ENCODE measurements at regions not wholly inside any gene's neighbourhood (a gene's known extent, or its start where the extent isn't known, plus 50 kb on each side); places are given as distances from the start of the nearest gene placed in this dataset.

- no peak overlapping the region for H3K27ac ChIP-seq
- no peak overlapping the region for H3K4me3 ChIP-seq
- H3K4me1 ChIP-seq: no peaks in the 10 kb centered on the region
- H3K9me3 ChIP-seq: no peaks in the 10 kb centered on the region
- DNase-seq (ENCODE audit: low spot score): no peak
- TF ChIP-seq, protein P1, sequence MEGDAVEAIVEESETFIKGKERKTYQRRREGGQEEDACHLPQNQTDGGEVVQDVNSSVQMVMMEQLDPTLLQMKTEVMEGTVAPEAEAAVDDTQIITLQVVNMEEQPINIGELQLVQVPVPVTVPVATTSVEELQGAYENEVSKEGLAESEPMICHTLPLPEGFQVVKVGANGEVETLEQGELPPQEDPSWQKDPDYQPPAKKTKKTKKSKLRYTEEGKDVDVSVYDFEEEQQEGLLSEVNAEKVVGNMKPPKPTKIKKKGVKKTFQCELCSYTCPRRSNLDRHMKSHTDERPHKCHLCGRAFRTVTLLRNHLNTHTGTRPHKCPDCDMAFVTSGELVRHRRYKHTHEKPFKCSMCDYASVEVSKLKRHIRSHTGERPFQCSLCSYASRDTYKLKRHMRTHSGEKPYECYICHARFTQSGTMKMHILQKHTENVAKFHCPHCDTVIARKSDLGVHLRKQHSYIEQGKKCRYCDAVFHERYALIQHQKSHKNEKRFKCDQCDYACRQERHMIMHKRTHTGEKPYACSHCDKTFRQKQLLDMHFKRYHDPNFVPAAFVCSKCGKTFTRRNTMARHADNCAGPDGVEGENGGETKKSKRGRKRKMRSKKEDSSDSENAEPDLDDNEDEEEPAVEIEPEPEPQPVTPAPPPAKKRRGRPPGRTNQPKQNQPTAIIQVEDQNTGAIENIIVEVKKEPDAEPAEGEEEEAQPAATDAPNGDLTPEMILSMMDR (IDR thresholded peaks at IDR 0.05): no peak
- no peaks in the 10 kb centered on the region for H3K27me3 ChIP-seq
- H3K36me3 ChIP-seq: no peaks in the 10 kb centered on the region
These were observed 1303.0 kb downstream of the GATA3 start for GRCh38 chr10:9357471-9357870.

DNA sequence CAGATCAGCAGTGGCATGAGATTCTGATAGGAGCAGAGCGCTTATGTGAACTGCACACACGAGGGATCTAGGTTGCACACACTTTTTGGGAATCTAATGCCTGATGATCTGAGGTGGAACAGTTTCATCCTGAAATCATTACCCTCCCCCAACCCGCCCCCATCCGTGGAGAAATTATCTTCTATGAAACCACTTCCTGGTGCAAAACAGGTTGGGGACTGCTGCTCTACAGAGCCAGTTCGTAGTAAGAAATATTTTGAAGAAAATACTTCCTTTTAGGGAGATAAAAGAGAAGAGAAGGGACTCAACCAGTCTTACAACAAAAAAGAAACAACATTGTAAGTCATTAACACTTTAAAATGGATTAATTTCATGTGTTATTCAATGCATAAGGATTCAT lies 1308.2 kb downstream of the GATA3 start:
- DNase-seq (ENCODE audit: low spot score): no peak

GRCh38 chr10:9379183-9379582 lies 1324.7 kb downstream of the GATA3 start:
- H3K4me3 ChIP-seq: no peak overlapping the region
- H3K36me3 ChIP-seq: no peaks in the 10 kb centered on the region
- H3K4me1 ChIP-seq: no peaks in the 10 kb centered on the region
- TF ChIP-seq, protein P1 (IDR thresholded peaks at IDR 0.05): no peak
- no peaks in the 10 kb centered on the region for H3K9me3 ChIP-seq
- no peaks in the 10 kb centered on the region for H3K27me3 ChIP-seq
- no peak overlapping the region for H3K27ac ChIP-seq
- no peak for DNase-seq (ENCODE audit: low spot score)

More for the DNA sequence above, 1308.2 kb downstream of the GATA3 start:
- H3K4me1 ChIP-seq: no peaks in the 10 kb centered on the region
- H3K27ac ChIP-seq: no peak overlapping the region
- TF ChIP-seq, protein P1 (IDR thresholded peaks at IDR 0.05): no peak
- no peaks in the 10 kb centered on the region for H3K9me3 ChIP-seq
- no peak overlapping the region for H3K4me3 ChIP-seq
- no peaks in the 10 kb centered on the region for H3K36me3 ChIP-seq
- H3K27me3 ChIP-seq: no peaks in the 10 kb centered on the region

DNA sequence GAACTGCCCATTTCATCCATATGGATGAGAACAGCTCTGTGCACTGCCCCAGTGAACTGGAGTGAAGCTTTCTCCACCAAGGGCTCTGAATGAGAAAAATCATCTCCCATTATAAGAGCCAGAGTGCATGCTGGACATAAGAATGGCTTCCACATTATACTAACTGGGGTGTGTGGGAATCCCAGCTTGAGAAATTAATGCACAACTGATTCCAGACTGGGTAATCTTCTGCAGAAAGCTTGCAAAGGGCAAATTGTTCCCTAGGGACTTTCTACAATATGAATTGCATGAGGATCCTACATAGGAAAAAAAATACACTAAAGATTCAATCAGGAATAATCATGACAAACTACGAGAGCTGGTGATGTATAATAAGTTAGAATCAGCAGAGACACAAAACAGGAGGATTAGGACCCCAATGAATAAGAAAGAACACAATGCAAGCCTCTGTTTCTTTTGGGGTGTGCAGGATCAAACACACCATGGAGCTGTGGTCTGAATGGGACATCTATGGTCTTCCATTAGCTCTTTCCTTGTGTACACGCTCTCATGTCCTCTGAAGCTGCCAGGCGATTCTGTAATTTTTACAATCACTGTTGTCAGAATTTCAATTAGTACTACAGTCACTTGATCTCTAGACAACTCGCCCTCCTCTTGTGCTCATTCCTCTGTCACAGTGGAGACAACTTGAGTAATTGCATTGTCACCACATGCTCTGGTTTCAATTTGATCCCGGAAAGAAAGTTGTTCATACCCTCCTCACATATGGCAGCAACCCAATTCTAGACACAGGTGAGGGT lies 1327.4 kb downstream of the GATA3 start:
- H3K36me3 ChIP-seq: no peaks in the 10 kb centered on the region
- TF ChIP-seq, protein P1 (IDR thresholded peaks at IDR 0.05): no peak
- no peak overlapping the region for H3K27ac ChIP-seq
- no peaks in the 10 kb centered on the region for H3K4me1 ChIP-seq
- H3K9me3 ChIP-seq: no peaks in the 10 kb centered on the region
- no peak overlapping the region for H3K4me3 ChIP-seq
- H3K27me3 ChIP-seq: no peaks in the 10 kb centered on the region
- no peak for DNase-seq (ENCODE audit: low spot score)

- H3K4me1 ChIP-seq: no peaks in the 10 kb centered on the region
- no peak overlapping the region for H3K27ac ChIP-seq
- no peak overlapping the region for H3K4me3 ChIP-seq
- no peak for DNase-seq (ENCODE audit: low spot score)
- no peaks in the 10 kb centered on the region for H3K9me3 ChIP-seq
- TF ChIP-seq, protein P1 (IDR thresholded peaks at IDR 0.05): no peak
- no peaks in the 10 kb centered on the region for H3K36me3 ChIP-seq
- H3K27me3 ChIP-seq: no peaks in the 10 kb centered on the region
These were observed 1328.0 kb downstream of the GATA3 start for GRCh38 chr10:9382533-9382866.

DNA sequence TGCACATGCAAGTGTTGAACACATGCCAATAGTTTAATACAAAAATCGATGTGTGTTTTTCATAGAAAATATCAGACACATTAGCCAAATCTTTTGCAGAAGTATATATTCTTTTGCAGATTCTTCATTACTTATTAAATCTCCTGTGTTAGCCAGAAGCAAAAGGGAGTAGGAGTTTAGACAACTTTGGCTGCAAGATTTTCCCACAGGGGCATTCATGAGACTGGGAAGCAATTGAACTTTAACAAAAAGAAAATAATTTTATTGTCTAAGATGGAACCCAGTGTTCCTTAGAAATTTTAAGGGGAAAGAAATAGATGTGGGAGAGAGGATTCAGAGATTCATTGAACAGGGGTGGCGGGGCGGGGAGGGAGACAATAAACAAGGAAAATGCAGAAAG lies 1336.0 kb downstream of the GATA3 start:
- no peak for DNase-seq (ENCODE audit: low spot score)
- no peaks in the 10 kb centered on the region for H3K4me1 ChIP-seq
- no peaks in the 10 kb centered on the region for H3K27me3 ChIP-seq
- H3K36me3 ChIP-seq: no peaks in the 10 kb centered on the region
- H3K4me3 ChIP-seq: no peak overlapping the region
- TF ChIP-seq, protein P1 (IDR thresholded peaks at IDR 0.05): no peak
- H3K9me3 ChIP-seq: no peaks in the 10 kb centered on the region
- H3K27ac ChIP-seq: no peak overlapping the region

Data from right atrium auricular region (tissue), 2 donors.